ENCODE measurements at regions not wholly inside any gene's neighbourhood (a gene's known extent, or its start where the extent isn't known, plus 50 kb on each side); places are given as distances from the start of the nearest gene placed in this dataset.

- TF ChIP-seq POLR2AphosphoS5 (IDR thresholded peaks at IDR 0.05) (no peak), POLR2A (IDR thresholded peaks at IDR 0.05) (no peak), CTCF (IDR thresholded peaks at IDR 0.05) (no peak)
Observed at GRCh38 chrX:152025656-152026440, 51.4 kb upstream of the GABRE start.
